ENCODE measurements at regions not wholly inside any gene's neighbourhood (a gene's known extent, or its start where the extent isn't known, plus 50 kb on each side); places are given as distances from the start of the nearest gene placed in this dataset.

- TF ChIP-seq POLR2A (IDR thresholded peaks at IDR 0.05; ENCODE audit: low read length) (no peak), GATA1 (IDR thresholded peaks at IDR 0.05; ENCODE audit: low read depth, low read length) (no peak)
Measured at GRCh38 chr2:164048729-164049128, 312.9 kb upstream of the FIGN start.

Data from erythroblast (primary cell).